K562 (cell line): ENCODE measurements at regions not wholly inside any gene's neighbourhood (a gene's known extent, or its start where the extent isn't known, plus 50 kb on each side); places are given as distances from the start of the nearest gene placed in this dataset.

Experiments
- DDX20 ChIP-seq: fragments of 450-650 bp; IDR thresholded peaks from 2 replicates; pipeline ENCODE4 v1.6.1; 2016; ENCODE audit warnings: missing genetic modification characterization, low read depth, mild to moderate bottlenecking, missing compliant biosample characterization, moderate library complexity
- EZH2 ChIP-seq: IDR thresholded peaks from 2 replicates; pipeline ENCODE4 v1.6.1; 2012; ENCODE audit warnings: low read depth, mild to moderate bottlenecking, inconsistent platforms, low read length, borderline replicate concordance
- GATAD2B ChIP-seq: fragments of 450-650 bp; IDR thresholded peaks from 2 replicates; pipeline ENCODE4 v1.6.1; 2017; ENCODE audit warnings: mild to moderate bottlenecking, borderline replicate concordance
- HMGN3 ChIP-seq: IDR thresholded peaks from 2 replicates; pipeline ENCODE4 v1.6.1; 2011; ENCODE audit warnings: borderline replicate concordance, low read depth, mild to moderate bottlenecking, mixed read lengths, low read length; ENCODE audit not compliant: insufficient read length; ENCODE audit errors: extremely low read depth
- MXI1 ChIP-seq: IDR thresholded peaks from 2 replicates; pipeline ENCODE4 v1.6.1; 2011; ENCODE audit warnings: low read depth, mild to moderate bottlenecking, improper control_type of control experiment, low read length
- NCOR1 ChIP-seq: fragments of 450-650 bp; IDR thresholded peaks from 2 replicates; pipeline ENCODE4 v1.6.1; 2016; ENCODE audit warnings: mild to moderate bottlenecking, moderate library complexity
- NFIC ChIP-seq: fragments of 450-650 bp; IDR thresholded peaks from 2 replicates; pipeline ENCODE4 v1.6.1; 2017; ENCODE audit warnings: mild to moderate bottlenecking, inconsistent platforms
- NFYB ChIP-seq: IDR thresholded peaks from 2 replicates; pipeline ENCODE4 v1.6.1; 2011; ENCODE audit warnings: mild to moderate bottlenecking, moderate library complexity; ENCODE audit not compliant: insufficient read length; ENCODE audit errors: extremely low read depth
- PHF8 ChIP-seq: fragments of 200-600 bp; sonication (generic); IDR thresholded peaks from 2 replicates; pipeline ENCODE4 v1.6.1; 2012; ENCODE audit warnings: mixed run types, mild to moderate bottlenecking, inconsistent platforms, low read length, moderate library complexity, borderline replicate concordance
- PML ChIP-seq: IDR thresholded peaks from 2 replicates; pipeline ENCODE4 v1.6.1; 2012; ENCODE audit warnings: low read length, inconsistent platforms
- POU5F1 ChIP-seq: fragments of 150-350 bp; IDR thresholded peaks from 2 replicates; pipeline ENCODE4 v1.6.1; 2014; ENCODE audit warnings: borderline replicate concordance, low read length, low read depth, mild to moderate bottlenecking; ENCODE audit not compliant: partially characterized antibody
- RNF2 ChIP-seq: sonication (generic); IDR thresholded peaks from 2 replicates; pipeline ENCODE4 v1.6.1; 2016
- SMARCA4 ChIP-seq: fragments of 450-650 bp; IDR thresholded peaks from 2 replicates; pipeline ENCODE4 v1.6.1; 2016
- TSHZ1 ChIP-seq: fragments of 250-450 bp; sonication (Bioruptor Pico); IDR thresholded peaks from 2 replicates; pipeline ENCODE4 v1.4.0; 2020; ENCODE audit warnings: mild to moderate bottlenecking, moderate library complexity
- ZNF146 ChIP-seq: IDR thresholded peaks from one replicate; pipeline ENCODE4 v1.6.1; 2018; ENCODE audit warnings: missing compliant biosample characterization; ENCODE audit not compliant: unreplicated experiment
- TF ChIP-seq, protein P1 (sequence below): fragments of 250-450 bp; sonication (Bioruptor Pico); IDR thresholded peaks from 2 replicates; pipeline ENCODE4 v1.5.0; 2022; ENCODE audit warnings: mild to moderate bottlenecking
- TF ChIP-seq, protein P2 (sequence below), 2 experiments: fragments of 250-450 bp in 1 of 2; fragments of 450-650 bp in 1 of 2; sonication (Bioruptor Pico) in 1 of 2; IDR thresholded peaks; 2 replicates each; pipeline versions ENCODE4 v1.6.1 to v1.8.0; 2016 to 2021; ENCODE audit warnings: mild to moderate bottlenecking in 2 of 2, moderate library complexity in 2 of 2, missing compliant biosample characterization in 1 of 2, missing genetic modification characterization in 1 of 2
- TF ChIP-seq, protein P3 (sequence below): conservative IDR thresholded peaks from 2 replicates; pipeline ENCODE4 v1.6.1; 2011; ENCODE audit warnings: low read depth, mild to moderate bottlenecking, low read length; ENCODE audit not compliant: control insufficient read depth

GRCh38 chr11:86134580-86135318 is 65.9 kb upstream of the PICALM start (continued):
- TF ChIP-seq HMGN3 (peak; percentile 38), POU5F1 (no peak), EZH2 (no peak), ZNF146 (CRISPR knock-in tag) (no peak), TSHZ1 (CRISPR knock-in tag) (no peak), SMARCA4 (peak; percentile 90), NFYB (no peak), PML (peak; percentile 75), PHF8 (no peak), MXI1 (0 out of 2 replicates have a peak, but pooled peaks have one; percentile 28), RNF2 (peak; percentile 87), NFIC (peak; percentile 45), GATAD2B (no peak), NCOR1 (peak; percentile 80), DDX20 (tag) (no peak)
- TF ChIP-seq, protein P1, sequence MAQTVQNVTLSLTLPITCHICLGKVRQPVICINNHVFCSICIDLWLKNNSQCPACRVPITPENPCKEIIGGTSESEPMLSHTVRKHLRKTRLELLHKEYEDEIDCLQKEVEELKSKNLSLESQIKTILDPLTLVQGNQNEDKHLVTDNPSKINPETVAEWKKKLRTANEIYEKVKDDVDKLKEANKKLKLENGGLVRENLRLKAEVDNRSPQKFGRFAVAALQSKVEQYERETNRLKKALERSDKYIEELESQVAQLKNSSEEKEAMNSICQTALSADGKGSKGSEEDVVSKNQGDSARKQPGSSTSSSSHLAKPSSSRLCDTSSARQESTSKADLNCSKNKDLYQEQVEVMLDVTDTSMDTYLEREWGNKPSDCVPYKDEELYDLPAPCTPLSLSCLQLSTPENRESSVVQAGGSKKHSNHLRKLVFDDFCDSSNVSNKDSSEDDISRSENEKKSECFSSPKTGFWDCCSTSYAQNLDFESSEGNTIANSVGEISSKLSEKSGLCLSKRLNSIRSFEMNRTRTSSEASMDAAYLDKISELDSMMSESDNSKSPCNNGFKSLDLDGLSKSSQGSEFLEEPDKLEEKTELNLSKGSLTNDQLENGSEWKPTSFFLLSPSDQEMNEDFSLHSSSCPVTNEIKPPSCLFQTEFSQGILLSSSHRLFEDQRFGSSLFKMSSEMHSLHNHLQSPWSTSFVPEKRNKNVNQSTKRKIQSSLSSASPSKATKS (CRISPR knock-in tag): no peak
- TF ChIP-seq, protein P2, sequence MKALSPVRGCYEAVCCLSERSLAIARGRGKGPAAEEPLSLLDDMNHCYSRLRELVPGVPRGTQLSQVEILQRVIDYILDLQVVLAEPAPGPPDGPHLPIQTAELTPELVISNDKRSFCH (CRISPR knock-in tag; IDR thresholded peaks at IDR 0.05): no peak
- TF ChIP-seq, protein P2 (tag; IDR thresholded peaks at IDR 0.05): 0 out of 2 replicates have a peak, but pooled peaks have one; percentile 21
- TF ChIP-seq, protein P3, sequence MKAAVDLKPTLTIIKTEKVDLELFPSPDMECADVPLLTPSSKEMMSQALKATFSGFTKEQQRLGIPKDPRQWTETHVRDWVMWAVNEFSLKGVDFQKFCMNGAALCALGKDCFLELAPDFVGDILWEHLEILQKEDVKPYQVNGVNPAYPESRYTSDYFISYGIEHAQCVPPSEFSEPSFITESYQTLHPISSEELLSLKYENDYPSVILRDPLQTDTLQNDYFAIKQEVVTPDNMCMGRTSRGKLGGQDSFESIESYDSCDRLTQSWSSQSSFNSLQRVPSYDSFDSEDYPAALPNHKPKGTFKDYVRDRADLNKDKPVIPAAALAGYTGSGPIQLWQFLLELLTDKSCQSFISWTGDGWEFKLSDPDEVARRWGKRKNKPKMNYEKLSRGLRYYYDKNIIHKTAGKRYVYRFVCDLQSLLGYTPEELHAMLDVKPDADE: no peak
